Breast epithelium (tissue), 4 donors: ENCODE measurements at regions not wholly inside any gene's neighbourhood (a gene's known extent, or its start where the extent isn't known, plus 50 kb on each side); places are given as distances from the start of the nearest gene placed in this dataset.

Experiments
- DNase-seq, 2 donors: peaks; one replicate each; pipeline ENCODE4 v3.0.0-alpha.2; 2019; ENCODE audit warnings: low spot score in 2 of 2
- H3K27ac ChIP-seq, 2 donors: fragments of 200-600 bp; sonication (generic) in 1 of 2; one replicate each; pipeline ENCODE4 v1.5.1; 2016 to 2019; ENCODE audit warnings: mild to moderate bottlenecking in 1 of 2
- H3K27me3 ChIP-seq, 2 donors: fragments of 200-600 bp; sonication (generic) in 1 of 2; one replicate each; pipeline versions ENCODE4 v1.5.1 to v1.6.0; 2017 to 2019; ENCODE audit warnings: control low read depth in 1 of 2, mild to moderate bottlenecking in 1 of 2
- H3K36me3 ChIP-seq: fragments of 200-600 bp; one replicate; pipeline ENCODE4 v1.5.1; 2019
- H3K4me1 ChIP-seq, 2 donors: fragments of 200-600 bp; sonication (generic); one replicate each; pipeline ENCODE4 v1.5.1; 2016 to 2019; ENCODE audit warnings: control low read depth in 1 of 2
- H3K4me3 ChIP-seq, 3 donors: fragments of 200-600 bp; sonication (generic); 1 replicate in 2 of 3; 2 replicates in 1 of 3; pipeline ENCODE4 v1.5.1; 2016 to 2019; ENCODE audit warnings: mild to moderate bottlenecking in 3 of 3, moderate library complexity in 2 of 3
- H3K9me3 ChIP-seq, 2 donors: fragments of 200-600 bp; sonication (generic) in 1 of 2; one replicate each; pipeline ENCODE4 v1.5.1; 2016 to 2019; ENCODE audit warnings: control low read depth in 1 of 2
- CTCF ChIP-seq, 3 donors: fragments of 450-650 bp; IDR thresholded peaks; one replicate each; pipeline ENCODE4 v1.5.1; 2016 to 2017; ENCODE audit warnings: antibody characterized with exemption in 3 of 3, mild to moderate bottlenecking in 3 of 3, moderate library complexity in 3 of 3
- POLR2A ChIP-seq: fragments of 450-650 bp; IDR thresholded peaks from one replicate; pipeline ENCODE4 v1.6.1; 2016; ENCODE audit warnings: antibody characterized with exemption, mild to moderate bottlenecking, moderate library complexity
- POLR2AphosphoS5 ChIP-seq, 3 donors: sonication (generic); formaldehyde crosslinking; IDR thresholded peaks; one replicate each; pipeline ENCODE4 v1.6.1; 2017; ENCODE audit warnings: antibody characterized with exemption in 3 of 3
- intact Hi-C: fragments of 100-400 bp; cut with DNase I; formaldehyde crosslinking; loops from one replicate; pipeline ENCODE4 v1.15.1; 2023; ENCODE audit warnings: low total_unique reads

- H3K4me1 ChIP-seq = no peaks in the 10 kb centered on the region
- intact Hi-C loops = no loop called here
- H3K27ac ChIP-seq = no peak overlapping the region
- no peaks in the 10 kb centered on the region for H3K36me3 ChIP-seq
- TF ChIP-seq CTCF (IDR thresholded peaks at IDR 0.05) (no peak), POLR2AphosphoS5 (IDR thresholded peaks at IDR 0.05) (no peak), POLR2A (no peak)
- H3K4me3 ChIP-seq = no peak overlapping the region
- peaks cover 4 to 12% of the 10 kb centered on the region in 2 donors for H3K9me3 ChIP-seq
- H3K27me3 ChIP-seq = peaks cover 0 to 9% of the 10 kb centered on the region in 2 donors
- no peak for DNase-seq
Observed at GRCh38 chr22:47933226-47933625, 1170.8 kb downstream of the TBC1D22A start.

GRCh38 chr22:47929646-47930185, 1167.3 kb downstream of the TBC1D22A start:
- intact Hi-C loops = no loop called here
- H3K4me3 ChIP-seq = no peak overlapping the region
- DNase-seq = no peak
- H3K36me3 ChIP-seq = no peaks in the 10 kb centered on the region
- H3K27ac ChIP-seq = no peak overlapping the region
- TF ChIP-seq CTCF (IDR thresholded peaks at IDR 0.05) (no peak), POLR2AphosphoS5 (IDR thresholded peaks at IDR 0.05) (no peak), POLR2A (no peak)
- H3K27me3 ChIP-seq = peaks cover 0 to 9% of the 10 kb centered on the region in 2 donors
- H3K4me1 ChIP-seq = no peaks in the 10 kb centered on the region
- peaks cover 4 to 5% of the 10 kb centered on the region in 2 donors for H3K9me3 ChIP-seq

GRCh38 chr22:47929073-47929472, 1166.6 kb downstream of the TBC1D22A start:
- TF ChIP-seq CTCF (IDR thresholded peaks at IDR 0.05) = no peak
- no peak for TF ChIP-seq POLR2A
- TF ChIP-seq POLR2AphosphoS5 (IDR thresholded peaks at IDR 0.05) = no peak
- peaks cover 4 to 11% of the 10 kb centered on the region in 2 donors for H3K9me3 ChIP-seq
- no peaks in the 10 kb centered on the region for H3K4me1 ChIP-seq
- H3K27me3 ChIP-seq = peaks cover 0 to 9% of the 10 kb centered on the region in 2 donors
- H3K4me3 ChIP-seq = no peak overlapping the region
- no peak overlapping the region for H3K27ac ChIP-seq
- no peaks in the 10 kb centered on the region for H3K36me3 ChIP-seq
- intact Hi-C loops = no loop called here
- DNase-seq = no peak

- DNase-seq = no peak
- Histone ChIP-seq H3K27ac (no peak overlapping the region), H3K36me3 (no peaks in the 10 kb centered on the region), H3K4me3 (no peak overlapping the region), H3K27me3 (peaks cover 0 to 9% of the 10 kb centered on the region in 2 donors), H3K4me1 (no peaks in the 10 kb centered on the region), H3K9me3 (peaks cover 4 to 16% of the 10 kb centered on the region in 2 donors)
- TF ChIP-seq POLR2AphosphoS5 (IDR thresholded peaks at IDR 0.05) = no peak
- intact Hi-C loops = no loop called here
Observed at GRCh38 chr22:47928631-47929030, 1166.2 kb downstream of the TBC1D22A start.

- TF ChIP-seq CTCF (IDR thresholded peaks at IDR 0.05) (no peak), POLR2A (no peak), POLR2AphosphoS5 (IDR thresholded peaks at IDR 0.05) (no peak)
- H3K27me3 ChIP-seq = peaks cover 0 to 9% of the 10 kb centered on the region in 2 donors
Observed at GRCh38 chr22:47927648-47928210, 1165.3 kb downstream of the TBC1D22A start.

More at GRCh38 chr22:47927648-47928210, 1165.3 kb downstream of the TBC1D22A start:
- H3K36me3 ChIP-seq = no peaks in the 10 kb centered on the region
- DNase-seq = no peak
- intact Hi-C loops = no loop called here
- H3K4me3 ChIP-seq = no peak overlapping the region
- no peak overlapping the region for H3K27ac ChIP-seq
- H3K4me1 ChIP-seq = no peaks in the 10 kb centered on the region
- peaks cover 4 to 24% of the 10 kb centered on the region in 2 donors for H3K9me3 ChIP-seq
